Duodenal mucosa (tissue), 2 donors: ENCODE measurements at regions not wholly inside any gene's neighbourhood (a gene's known extent, or its start where the extent isn't known, plus 50 kb on each side); places are given as distances from the start of the nearest gene placed in this dataset.

ENCODE experiments used
- H3K27ac ChIP-seq: one replicate; pipeline ENCODE4 v1.7.0; 2013; ENCODE audit warnings: low read depth, low read length
- H3K27me3 ChIP-seq, 2 donors: one replicate each; pipeline ENCODE4 v1.7.0; 2013; ENCODE audit warnings: low read length in 2 of 2, control low read depth in 1 of 2; ENCODE audit not compliant: insufficient read depth in 2 of 2, control insufficient read depth in 1 of 2
- H3K36me3 ChIP-seq, 2 donors: one replicate each; pipeline ENCODE4 v1.7.0; 2013; ENCODE audit warnings: low read length in 2 of 2, control low read depth in 1 of 2; ENCODE audit not compliant: insufficient read depth in 2 of 2, control insufficient read depth in 1 of 2
- H3K4me1 ChIP-seq, 2 donors: one replicate each; pipeline ENCODE4 v1.7.0; 2013; ENCODE audit warnings: low read length in 2 of 2, control low read depth in 1 of 2; ENCODE audit not compliant: insufficient read depth in 2 of 2, control insufficient read depth in 1 of 2
- H3K4me3 ChIP-seq, 2 donors: one replicate each; pipeline ENCODE4 v1.7.0; 2013; ENCODE audit warnings: low read length in 2 of 2, low read depth in 1 of 2
- H3K9ac ChIP-seq, 2 donors: one replicate each; pipeline ENCODE4 v1.7.0; 2013; ENCODE audit warnings: low read length in 2 of 2, low read depth in 1 of 2
- H3K9me3 ChIP-seq, 2 donors: one replicate each; pipeline ENCODE4 v1.7.0; 2013; ENCODE audit warnings: low read length in 2 of 2, control low read depth in 1 of 2; ENCODE audit not compliant: control insufficient read depth in 1 of 2

- Histone ChIP-seq H3K9ac (no peak overlapping the region), H3K4me3 (no peak overlapping the region), H3K27me3 (no peaks in the 10 kb centered on the region), H3K36me3 (no peaks in the 10 kb centered on the region), H3K4me1 (no peaks in the 10 kb centered on the region), H3K9me3 (no peaks in the 10 kb centered on the region), H3K27ac (no peak overlapping the region)
These were observed 1369.7 kb upstream of the C9orf72 start for GRCh38 chr9:28942941-28943340.

- H3K9me3 ChIP-seq, result no peaks in the 10 kb centered on the region
- H3K9ac ChIP-seq, result no peak overlapping the region
- H3K27ac ChIP-seq, result no peak overlapping the region
- H3K36me3 ChIP-seq, result no peaks in the 10 kb centered on the region
- no peaks in the 10 kb centered on the region for H3K27me3 ChIP-seq
- no peaks in the 10 kb centered on the region for H3K4me1 ChIP-seq
- no peak overlapping the region for H3K4me3 ChIP-seq
These were observed 1373.4 kb upstream of the C9orf72 start for GRCh38 chr9:28946648-28947047.

GRCh38 chr9:28951945-28952344 lies 1378.7 kb upstream of the C9orf72 start:
- H3K9me3 ChIP-seq, result no peaks in the 10 kb centered on the region
- no peak overlapping the region for H3K4me3 ChIP-seq
- no peak overlapping the region for H3K9ac ChIP-seq
- H3K36me3 ChIP-seq, result no peaks in the 10 kb centered on the region
- no peaks in the 10 kb centered on the region for H3K4me1 ChIP-seq
- H3K27me3 ChIP-seq, result no peaks in the 10 kb centered on the region
- no peak overlapping the region for H3K27ac ChIP-seq

- Histone ChIP-seq H3K4me1 (no peaks in the 10 kb centered on the region), H3K9ac (no peak overlapping the region), H3K9me3 (no peaks in the 10 kb centered on the region), H3K27ac (no peak overlapping the region), H3K27me3 (no peaks in the 10 kb centered on the region), H3K36me3 (no peaks in the 10 kb centered on the region), H3K4me3 (no peak overlapping the region)
These were observed 1383.0 kb upstream of the C9orf72 start for GRCh38 chr9:28956116-28956880.

- Histone ChIP-seq H3K4me1 (no peaks in the 10 kb centered on the region), H3K9me3 (no peaks in the 10 kb centered on the region), H3K9ac (no peak overlapping the region), H3K4me3 (no peak overlapping the region), H3K27ac (no peak overlapping the region), H3K36me3 (no peaks in the 10 kb centered on the region), H3K27me3 (no peaks in the 10 kb centered on the region)
These were observed 1387.3 kb upstream of the C9orf72 start for GRCh38 chr9:28960602-28961001.

GRCh38 chr9:28961623-28962022 lies 1388.3 kb upstream of the C9orf72 start:
- Histone ChIP-seq H3K9ac (no peak overlapping the region), H3K36me3 (no peaks in the 10 kb centered on the region), H3K4me3 (no peak overlapping the region), H3K27me3 (no peaks in the 10 kb centered on the region), H3K9me3 (no peaks in the 10 kb centered on the region), H3K4me1 (no peaks in the 10 kb centered on the region), H3K27ac (no peak overlapping the region)

GRCh38 chr9:28967226-28967625 lies 1393.9 kb upstream of the C9orf72 start:
- no peaks in the 10 kb centered on the region for H3K9me3 ChIP-seq

GRCh38 chr9:28970241-28970654 lies 1397.0 kb upstream of the C9orf72 start:
- H3K4me3 ChIP-seq, result no peak overlapping the region
- no peaks in the 10 kb centered on the region for H3K27me3 ChIP-seq
- no peaks in the 10 kb centered on the region for H3K36me3 ChIP-seq

More at GRCh38 chr9:28967226-28967625, 1393.9 kb upstream of the C9orf72 start:
- no peak overlapping the region for H3K27ac ChIP-seq
- no peaks in the 10 kb centered on the region for H3K27me3 ChIP-seq
- H3K9ac ChIP-seq, result no peak overlapping the region
- H3K4me3 ChIP-seq, result no peak overlapping the region
- H3K36me3 ChIP-seq, result no peaks in the 10 kb centered on the region
- no peaks in the 10 kb centered on the region for H3K4me1 ChIP-seq

GRCh38 chr9:28971881-28972280 lies 1398.6 kb upstream of the C9orf72 start:
- no peaks in the 10 kb centered on the region for H3K9me3 ChIP-seq
- H3K27ac ChIP-seq, result no peak overlapping the region
- no peak overlapping the region for H3K4me3 ChIP-seq
- H3K9ac ChIP-seq, result no peak overlapping the region
- H3K36me3 ChIP-seq, result no peaks in the 10 kb centered on the region
- H3K27me3 ChIP-seq, result no peaks in the 10 kb centered on the region
- H3K4me1 ChIP-seq, result no peaks in the 10 kb centered on the region

More at GRCh38 chr9:28970241-28970654, 1397.0 kb upstream of the C9orf72 start:
- H3K27ac ChIP-seq, result no peak overlapping the region
- H3K4me1 ChIP-seq, result no peaks in the 10 kb centered on the region
- H3K9ac ChIP-seq, result no peak overlapping the region
- H3K9me3 ChIP-seq, result no peaks in the 10 kb centered on the region

- no peaks in the 10 kb centered on the region for H3K9me3 ChIP-seq
- H3K4me1 ChIP-seq, result no peaks in the 10 kb centered on the region
- no peaks in the 10 kb centered on the region for H3K27me3 ChIP-seq
- no peaks in the 10 kb centered on the region for H3K36me3 ChIP-seq
- H3K9ac ChIP-seq, result no peak overlapping the region
- H3K27ac ChIP-seq, result no peak overlapping the region
- no peak overlapping the region for H3K4me3 ChIP-seq
These were observed 1403.0 kb upstream of the C9orf72 start for GRCh38 chr9:28976250-28976649.
